ENCODE measurements at regions not wholly inside any gene's neighbourhood (a gene's known extent, or its start where the extent isn't known, plus 50 kb on each side); places are given as distances from the start of the nearest gene placed in this dataset.
"Not testable (repeated sequence)": the region's sequence is repeated elsewhere in the genome, so short reads cannot be mapped to it uniquely, and the experiment has no call there.

- no peak for DNase-seq
- Histone ChIP-seq H3K36me3 (ENCODE audit: control insufficient read depth, insufficient read depth, low read length) (no peaks in the 10 kb centered on the region), H3K27me3 (ENCODE audit: control insufficient read depth, insufficient read depth, low read length) (no peaks in the 10 kb centered on the region), H3K4me3 (ENCODE audit: low read length) (no peak overlapping the region), H3K4me1 (ENCODE audit: control insufficient read depth, insufficient read depth, low read length) (no peaks in the 10 kb centered on the region), H3K9me3 (ENCODE audit: control insufficient read depth, low read depth, low read length) (no peaks in the 10 kb centered on the region), H3K27ac (ENCODE audit: low read length) (no peak overlapping the region)
- WGBS (ENCODE audit: insufficient coverage, low lambda C conversion rate): no CpG with 5 or more reads among the region's 4 CpGs
These were observed 1220.2 kb downstream of the JRKL start for GRCh38 chr11:97610000-97610399.

GRCh38 chr11:97610854-97611253, 1221.0 kb downstream of the JRKL start:
- no peak for DNase-seq
- 100% methylated on average over 1 of the region's 5 CpGs for WGBS (ENCODE audit: insufficient coverage, low lambda C conversion rate)
- no peak overlapping the region for H3K4me3 ChIP-seq (ENCODE audit: low read length)
- H3K9me3 ChIP-seq (ENCODE audit: control insufficient read depth, low read depth, low read length): no peaks in the 10 kb centered on the region
- H3K27me3 ChIP-seq (ENCODE audit: control insufficient read depth, insufficient read depth, low read length): no peaks in the 10 kb centered on the region
- no peaks in the 10 kb centered on the region for H3K4me1 ChIP-seq (ENCODE audit: control insufficient read depth, insufficient read depth, low read length)
- no peaks in the 10 kb centered on the region for H3K36me3 ChIP-seq (ENCODE audit: control insufficient read depth, insufficient read depth, low read length)
- no peak overlapping the region for H3K27ac ChIP-seq (ENCODE audit: low read length)

GRCh38 chr11:97611345-97611744, 1221.5 kb downstream of the JRKL start:
- Histone ChIP-seq H3K4me3 (ENCODE audit: low read length) (no peak overlapping the region), H3K27ac (ENCODE audit: low read length) (no peak overlapping the region), H3K9me3 (ENCODE audit: control insufficient read depth, low read depth, low read length) (no peaks in the 10 kb centered on the region), H3K4me1 (ENCODE audit: control insufficient read depth, insufficient read depth, low read length) (no peaks in the 10 kb centered on the region), H3K36me3 (ENCODE audit: control insufficient read depth, insufficient read depth, low read length) (no peaks in the 10 kb centered on the region), H3K27me3 (ENCODE audit: control insufficient read depth, insufficient read depth, low read length) (no peaks in the 10 kb centered on the region)
- no CpG with 5 or more reads among the region's 10 CpGs for WGBS (ENCODE audit: insufficient coverage, low lambda C conversion rate)
- DNase-seq: no peak

GRCh38 chr11:97614606-97615005, 1224.8 kb downstream of the JRKL start:
- no peak overlapping the region for H3K4me3 ChIP-seq (ENCODE audit: low read length)
- no peaks in the 10 kb centered on the region for H3K4me1 ChIP-seq (ENCODE audit: control insufficient read depth, insufficient read depth, low read length)
- H3K36me3 ChIP-seq (ENCODE audit: control insufficient read depth, insufficient read depth, low read length): no peaks in the 10 kb centered on the region
- H3K27ac ChIP-seq (ENCODE audit: low read length): no peak overlapping the region
- no peak for DNase-seq
- no peaks in the 10 kb centered on the region for H3K27me3 ChIP-seq (ENCODE audit: control insufficient read depth, insufficient read depth, low read length)
- 0% methylated on average over 1 of the region's 3 CpGs for WGBS (ENCODE audit: insufficient coverage, low lambda C conversion rate)
- peaks cover 4% of the 10 kb centered on the region for H3K9me3 ChIP-seq (ENCODE audit: control insufficient read depth, low read depth, low read length)

- WGBS (ENCODE audit: insufficient coverage, low lambda C conversion rate): 72% methylated on average over 2 of the region's 4 CpGs
- Histone ChIP-seq H3K9me3 (ENCODE audit: control insufficient read depth, low read depth, low read length) (peaks cover 4% of the 10 kb centered on the region), H3K27me3 (ENCODE audit: control insufficient read depth, insufficient read depth, low read length) (no peaks in the 10 kb centered on the region), H3K36me3 (ENCODE audit: control insufficient read depth, insufficient read depth, low read length) (no peaks in the 10 kb centered on the region), H3K4me1 (ENCODE audit: control insufficient read depth, insufficient read depth, low read length) (no peaks in the 10 kb centered on the region), H3K4me3 (ENCODE audit: low read length) (no peak overlapping the region), H3K27ac (ENCODE audit: low read length) (no peak overlapping the region)
- no peak for DNase-seq
These were observed 1225.7 kb downstream of the JRKL start for GRCh38 chr11:97615546-97615945.

- Histone ChIP-seq H3K4me3 (ENCODE audit: low read length) (no peak overlapping the region), H3K9me3 (ENCODE audit: control insufficient read depth, low read depth, low read length) (peaks cover 4% of the 10 kb centered on the region), H3K27me3 (ENCODE audit: control insufficient read depth, insufficient read depth, low read length) (no peaks in the 10 kb centered on the region), H3K27ac (ENCODE audit: low read length) (no peak overlapping the region), H3K4me1 (ENCODE audit: control insufficient read depth, insufficient read depth, low read length) (no peaks in the 10 kb centered on the region), H3K36me3 (ENCODE audit: control insufficient read depth, insufficient read depth, low read length) (no peaks in the 10 kb centered on the region)
- no CpG with 5 or more reads among the region's 3 CpGs for WGBS (ENCODE audit: insufficient coverage, low lambda C conversion rate)
- no peak for DNase-seq
These were observed 1227.2 kb downstream of the JRKL start for GRCh38 chr11:97617031-97617430.

GRCh38 chr11:97620007-97620406, 1230.2 kb downstream of the JRKL start:
- Histone ChIP-seq H3K4me1 (ENCODE audit: control insufficient read depth, insufficient read depth, low read length) (no peaks in the 10 kb centered on the region), H3K27ac (ENCODE audit: low read length) (no peak overlapping the region), H3K9me3 (ENCODE audit: control insufficient read depth, low read depth, low read length) (peaks cover 4% of the 10 kb centered on the region), H3K36me3 (ENCODE audit: control insufficient read depth, insufficient read depth, low read length) (no peaks in the 10 kb centered on the region), H3K4me3 (ENCODE audit: low read length) (no peak overlapping the region), H3K27me3 (ENCODE audit: control insufficient read depth, insufficient read depth, low read length) (no peaks in the 10 kb centered on the region)
- DNase-seq: no peak

- no peaks in the 10 kb centered on the region for H3K36me3 ChIP-seq (ENCODE audit: control insufficient read depth, insufficient read depth, low read length)
- DNase-seq: no peak
- peaks cover 4% of the 10 kb centered on the region for H3K9me3 ChIP-seq (ENCODE audit: control insufficient read depth, low read depth, low read length)
- H3K4me1 ChIP-seq (ENCODE audit: control insufficient read depth, insufficient read depth, low read length): no peaks in the 10 kb centered on the region
- H3K27me3 ChIP-seq (ENCODE audit: control insufficient read depth, insufficient read depth, low read length): no peaks in the 10 kb centered on the region
- H3K4me3 ChIP-seq (ENCODE audit: low read length): no peak overlapping the region
- H3K27ac ChIP-seq (ENCODE audit: low read length): no peak overlapping the region
These were observed 1231.5 kb downstream of the JRKL start for GRCh38 chr11:97621282-97621681.

- no peaks in the 10 kb centered on the region for H3K4me1 ChIP-seq (ENCODE audit: control insufficient read depth, insufficient read depth, low read length)
- H3K4me3 ChIP-seq (ENCODE audit: low read length): no peak overlapping the region
- no peak overlapping the region for H3K27ac ChIP-seq (ENCODE audit: low read length)
- no peaks in the 10 kb centered on the region for H3K36me3 ChIP-seq (ENCODE audit: control insufficient read depth, insufficient read depth, low read length)
- H3K9me3 ChIP-seq (ENCODE audit: control insufficient read depth, low read depth, low read length): peaks cover 2% of the 10 kb centered on the region
- 78% methylated on average over 1 of the region's 2 CpGs for WGBS (ENCODE audit: insufficient coverage, low lambda C conversion rate)
- H3K27me3 ChIP-seq (ENCODE audit: control insufficient read depth, insufficient read depth, low read length): no peaks in the 10 kb centered on the region
- no peak for DNase-seq
These were observed 1233.0 kb downstream of the JRKL start for GRCh38 chr11:97622795-97623194.

GRCh38 chr11:97636741-97637140, 1246.9 kb downstream of the JRKL start:
- H3K36me3 ChIP-seq (ENCODE audit: control insufficient read depth, insufficient read depth, low read length); DNase-seq; H3K27me3 ChIP-seq (ENCODE audit: control insufficient read depth, insufficient read depth, low read length); H3K4me1 ChIP-seq (ENCODE audit: control insufficient read depth, insufficient read depth, low read length); H3K4me3 ChIP-seq (ENCODE audit: low read length); H3K27ac ChIP-seq (ENCODE audit: low read length); H3K9me3 ChIP-seq (ENCODE audit: control insufficient read depth, low read depth, low read length): not testable (repeated sequence)
- WGBS (ENCODE audit: insufficient coverage, low lambda C conversion rate): 80% methylated on average over 1 of the region's 4 CpGs

- no peak overlapping the region for H3K27ac ChIP-seq (ENCODE audit: low read length)
- no peak overlapping the region for H3K4me3 ChIP-seq (ENCODE audit: low read length)
- H3K36me3 ChIP-seq (ENCODE audit: control insufficient read depth, insufficient read depth, low read length): no peaks in the 10 kb centered on the region
- no peaks in the 10 kb centered on the region for H3K27me3 ChIP-seq (ENCODE audit: control insufficient read depth, insufficient read depth, low read length)
- H3K4me1 ChIP-seq (ENCODE audit: control insufficient read depth, insufficient read depth, low read length): no peaks in the 10 kb centered on the region
- no peak for DNase-seq
- H3K9me3 ChIP-seq (ENCODE audit: control insufficient read depth, low read depth, low read length): no peaks in the 10 kb centered on the region
These were observed 1247.9 kb downstream of the JRKL start for GRCh38 chr11:97637701-97638100.

All from large intestine (tissue), 3 donors.